ENCODE measurements at regions not wholly inside any gene's neighbourhood (a gene's known extent, or its start where the extent isn't known, plus 50 kb on each side); places are given as distances from the start of the nearest gene placed in this dataset.
A peak's percentile ranks its signal among the peaks of the same experiment; 100 is the strongest.

DNA sequence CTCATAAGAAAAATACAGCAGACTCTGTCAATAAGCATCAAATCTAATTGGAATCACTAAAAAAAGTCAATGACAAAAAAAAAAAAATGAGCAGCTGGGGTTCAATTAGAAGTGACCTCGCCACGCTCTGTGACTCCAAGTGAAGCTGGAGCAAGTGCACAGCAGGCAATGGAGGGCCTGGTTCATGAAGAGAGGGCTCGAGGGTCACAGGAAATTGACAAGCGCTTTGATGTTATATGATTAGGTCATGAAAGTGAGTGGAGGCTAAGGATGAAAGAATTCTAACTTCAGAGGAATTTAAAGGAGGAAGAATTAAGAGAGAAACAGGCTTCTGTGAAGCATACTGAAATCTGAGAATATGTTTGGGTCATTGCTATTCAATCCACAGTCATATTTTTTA, 85.4 kb upstream of the TMEM18 start:
- TF ChIP-seq, protein P1, sequence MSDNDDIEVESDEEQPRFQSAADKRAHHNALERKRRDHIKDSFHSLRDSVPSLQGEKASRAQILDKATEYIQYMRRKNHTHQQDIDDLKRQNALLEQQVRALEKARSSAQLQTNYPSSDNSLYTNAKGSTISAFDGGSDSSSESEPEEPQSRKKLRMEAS (IDR thresholded peaks at IDR 0.05; ENCODE audit: low read depth, low read length): no peak
- TF ChIP-seq MYC (IDR thresholded peaks at IDR 0.05; ENCODE audit: low read depth, low read length) (no peak), POLR2A (IDR thresholded peaks at IDR 0.05; ENCODE audit: extremely low read depth, insufficient read length) (no peak)
- TF ChIP-seq, protein P2, sequence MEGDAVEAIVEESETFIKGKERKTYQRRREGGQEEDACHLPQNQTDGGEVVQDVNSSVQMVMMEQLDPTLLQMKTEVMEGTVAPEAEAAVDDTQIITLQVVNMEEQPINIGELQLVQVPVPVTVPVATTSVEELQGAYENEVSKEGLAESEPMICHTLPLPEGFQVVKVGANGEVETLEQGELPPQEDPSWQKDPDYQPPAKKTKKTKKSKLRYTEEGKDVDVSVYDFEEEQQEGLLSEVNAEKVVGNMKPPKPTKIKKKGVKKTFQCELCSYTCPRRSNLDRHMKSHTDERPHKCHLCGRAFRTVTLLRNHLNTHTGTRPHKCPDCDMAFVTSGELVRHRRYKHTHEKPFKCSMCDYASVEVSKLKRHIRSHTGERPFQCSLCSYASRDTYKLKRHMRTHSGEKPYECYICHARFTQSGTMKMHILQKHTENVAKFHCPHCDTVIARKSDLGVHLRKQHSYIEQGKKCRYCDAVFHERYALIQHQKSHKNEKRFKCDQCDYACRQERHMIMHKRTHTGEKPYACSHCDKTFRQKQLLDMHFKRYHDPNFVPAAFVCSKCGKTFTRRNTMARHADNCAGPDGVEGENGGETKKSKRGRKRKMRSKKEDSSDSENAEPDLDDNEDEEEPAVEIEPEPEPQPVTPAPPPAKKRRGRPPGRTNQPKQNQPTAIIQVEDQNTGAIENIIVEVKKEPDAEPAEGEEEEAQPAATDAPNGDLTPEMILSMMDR (IDR thresholded peaks at IDR 0.05; ENCODE audit: low read depth, low read length): no peak
- no peak overlapping the region for H3K4me3 ChIP-seq (ENCODE audit: low read depth, low read length)

DNA sequence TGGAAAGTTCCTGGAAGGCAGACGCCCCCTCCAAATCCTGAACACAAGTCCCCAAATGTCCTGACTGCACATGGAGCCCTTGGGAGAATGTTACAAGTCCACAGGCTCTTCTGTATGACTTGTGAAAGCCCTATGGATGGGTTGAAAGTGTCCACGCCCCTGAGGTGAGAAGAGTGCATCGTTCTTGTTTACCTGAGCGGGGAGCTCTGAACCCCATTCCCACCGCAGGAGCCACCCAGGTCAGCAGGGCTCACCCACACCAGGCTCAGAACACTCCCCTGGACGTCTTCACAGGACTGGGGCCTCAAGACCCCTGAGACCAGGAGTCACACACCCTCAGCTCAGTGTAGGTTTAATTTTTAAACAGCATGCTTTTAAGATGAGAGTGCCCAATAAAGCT, 84.2 kb upstream of the TMEM18 start:
- no peak for DNase-seq (ENCODE audit: low read depth)
- H3K4me3 ChIP-seq (ENCODE audit: low read depth, low read length): no peak overlapping the region
- TF ChIP-seq MYC (IDR thresholded peaks at IDR 0.05; ENCODE audit: low read depth, low read length): no peak
- TF ChIP-seq, protein P1 (IDR thresholded peaks at IDR 0.05; ENCODE audit: low read depth, low read length): no peak
- TF ChIP-seq, protein P2 (IDR thresholded peaks at IDR 0.05; ENCODE audit: low read depth, low read length): no peak

More for the DNA sequence above, 85.4 kb upstream of the TMEM18 start:
- DNase-seq (ENCODE audit: low read depth): no peak

DNA sequence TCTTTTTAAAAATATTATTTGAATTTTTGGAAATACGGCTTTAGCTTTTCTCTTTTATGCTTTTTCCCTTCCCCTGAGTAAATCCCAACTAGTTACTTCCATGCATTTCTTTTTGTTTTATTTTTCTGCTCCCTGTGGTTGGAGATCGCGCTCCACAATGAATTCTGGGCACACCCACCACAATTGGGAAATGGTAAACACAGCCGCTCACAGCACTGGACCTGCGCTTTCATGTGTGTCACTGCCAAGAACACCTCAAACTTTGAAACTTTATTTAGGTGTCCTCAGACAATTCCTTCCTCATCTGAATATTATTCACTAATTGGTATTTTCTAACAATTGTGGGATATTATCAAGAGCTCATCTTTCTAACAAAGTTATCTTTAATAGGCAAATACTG, 82.8 kb upstream of the TMEM18 start:
- TF ChIP-seq, protein P2 (IDR thresholded peaks at IDR 0.05; ENCODE audit: low read depth, low read length): no peak
- TF ChIP-seq, protein P1 (IDR thresholded peaks at IDR 0.05; ENCODE audit: low read depth, low read length): no peak
- TF ChIP-seq POLR2A (IDR thresholded peaks at IDR 0.05; ENCODE audit: extremely low read depth, insufficient read length): no peak
- no peak overlapping the region for H3K4me3 ChIP-seq (ENCODE audit: low read depth, low read length)
- no peak for DNase-seq (ENCODE audit: low read depth)

DNA sequence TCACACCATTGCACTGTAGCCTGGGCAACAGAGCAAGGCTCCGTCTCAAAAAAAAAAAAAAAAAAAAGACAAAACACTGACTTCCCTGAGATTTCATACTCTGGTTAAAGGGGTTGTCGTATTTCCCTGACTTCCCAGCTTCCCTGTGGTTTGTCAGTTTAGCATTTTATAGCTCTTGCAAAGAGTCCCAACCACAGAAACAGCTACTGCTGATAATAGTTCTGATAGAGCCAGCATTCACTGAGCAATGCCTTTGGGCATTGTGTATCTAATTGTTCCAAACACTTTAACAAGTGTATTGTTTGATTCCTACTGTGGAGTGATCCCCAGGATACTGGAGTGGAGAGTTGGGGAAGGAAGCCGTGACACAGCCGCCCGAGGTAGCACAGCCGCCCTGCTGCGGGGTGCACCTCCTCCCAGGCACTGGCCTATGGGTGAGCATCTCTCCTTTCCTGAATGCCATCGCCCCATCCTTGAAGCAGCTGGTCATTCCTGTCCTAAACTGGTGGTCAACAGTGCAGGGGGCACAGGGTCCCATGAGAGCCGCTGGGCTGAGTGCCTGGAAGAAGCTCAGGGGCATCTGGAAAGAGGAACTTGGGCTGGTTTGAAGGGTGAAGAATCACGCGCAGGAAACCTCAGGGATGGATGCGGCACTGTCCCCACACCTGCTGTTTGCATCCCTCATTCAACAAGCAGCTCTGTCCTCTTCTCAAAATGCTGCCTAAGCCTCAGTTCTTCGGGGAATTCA, 81.0 kb upstream of the TMEM18 start:
- TF ChIP-seq MYC (IDR thresholded peaks at IDR 0.05; ENCODE audit: low read depth, low read length): no peak
- TF ChIP-seq, protein P1 (IDR thresholded peaks at IDR 0.05; ENCODE audit: low read depth, low read length): no peak
- TF ChIP-seq POLR2A (IDR thresholded peaks at IDR 0.05; ENCODE audit: extremely low read depth, insufficient read length): no peak
- TF ChIP-seq, protein P2 (IDR thresholded peaks at IDR 0.05; ENCODE audit: low read depth, low read length): no peak
- peak; percentile 67 for DNase-seq (ENCODE audit: low read depth)
- no peak overlapping the region for H3K4me3 ChIP-seq (ENCODE audit: low read depth, low read length)

DNA sequence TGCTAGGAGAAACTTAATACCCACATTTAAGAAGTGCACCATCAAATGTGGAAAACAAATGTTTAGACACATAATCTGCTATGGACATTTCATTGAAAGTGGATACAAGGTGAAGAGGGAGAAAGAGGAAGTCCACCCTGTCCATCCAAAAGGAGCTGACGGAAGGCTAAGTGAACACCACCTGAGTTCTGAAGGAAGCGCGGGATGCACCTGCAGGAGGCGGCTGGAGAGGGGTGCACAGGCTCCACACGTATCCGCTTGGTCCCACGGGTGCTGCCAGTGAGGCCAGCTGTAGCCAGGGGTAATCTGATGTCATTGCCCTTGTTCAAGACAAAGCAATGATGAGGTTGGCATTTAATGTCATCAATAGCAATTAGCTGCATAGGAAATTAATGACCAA, 75.9 kb upstream of the TMEM18 start:
- no peak overlapping the region for H3K4me3 ChIP-seq (ENCODE audit: low read depth, low read length)
- TF ChIP-seq POLR2A (IDR thresholded peaks at IDR 0.05; ENCODE audit: extremely low read depth, insufficient read length) (no peak), MYC (IDR thresholded peaks at IDR 0.05; ENCODE audit: low read depth, low read length) (no peak)
- TF ChIP-seq, protein P1 (IDR thresholded peaks at IDR 0.05; ENCODE audit: low read depth, low read length): no peak
- TF ChIP-seq, protein P2 (IDR thresholded peaks at IDR 0.05; ENCODE audit: low read depth, low read length): no peak
- DNase-seq (ENCODE audit: low read depth): no peak

Data from NB4 (cell line).